HK-2 (cell line): ENCODE measurements at regions not wholly inside any gene's neighbourhood (a gene's known extent, or its start where the extent isn't known, plus 50 kb on each side); places are given as distances from the start of the nearest gene placed in this dataset.
"Not testable (repeated sequence)": the region's sequence is repeated elsewhere in the genome, so short reads cannot be mapped to it uniquely, and the experiment has no call there.

Experiments used
- DNase-seq: peaks from one replicate; pipeline ENCODE4 v3.0.0-alpha.2; 2018; ENCODE audit not compliant: unreplicated experiment

GRCh38 chr2:55811048-55811447 is 112.5 kb downstream of the EFEMP1 start:
- DNase-seq = no peak

GRCh38 chr2:55810622-55811020 is 113.0 kb downstream of the EFEMP1 start:
- DNase-seq = no peak

- no peak for DNase-seq
These were observed 113.5 kb downstream of the EFEMP1 start for GRCh38 chr2:55809875-55810621.

- no peak for DNase-seq
These were observed 114.3 kb upstream of the PNPT1 start for GRCh38 chr2:55807900-55808299.

GRCh38 chr2:55805686-55806085 is 112.0 kb upstream of the PNPT1 start:
- DNase-seq = no peak

- no peak for DNase-seq
These were observed 110.9 kb upstream of the PNPT1 start for GRCh38 chr2:55804535-55804934.

- DNase-seq = no peak
These were observed 108.4 kb upstream of the PNPT1 start for GRCh38 chr2:55802067-55802466.

GRCh38 chr2:55801436-55801835 is 107.8 kb upstream of the PNPT1 start:
- DNase-seq = no peak

- DNase-seq = not testable (repeated sequence)
These were observed 106.0 kb upstream of the PNPT1 start for GRCh38 chr2:55799624-55800023.

GRCh38 chr2:55796121-55796520 is 102.5 kb upstream of the PNPT1 start:
- no peak for DNase-seq

GRCh38 chr2:55793602-55794001 is 100.0 kb upstream of the PNPT1 start:
- DNase-seq = not testable (repeated sequence)

- DNase-seq = no peak
These were observed 92.6 kb upstream of the PNPT1 start for GRCh38 chr2:55786280-55786679.

GRCh38 chr2:55783751-55784150 is 90.1 kb upstream of the PNPT1 start:
- not testable (repeated sequence) for DNase-seq

GRCh38 chr2:55782528-55783173 is 89.0 kb upstream of the PNPT1 start:
- no peak for DNase-seq

- DNase-seq = no peak
These were observed 87.9 kb upstream of the PNPT1 start for GRCh38 chr2:55781542-55781941.

- DNase-seq = no peak
These were observed 87.1 kb upstream of the PNPT1 start for GRCh38 chr2:55780697-55781096.

GRCh38 chr2:55779459-55780421 is 86.1 kb upstream of the PNPT1 start:
- DNase-seq = peak; percentile 62

GRCh38 chr2:55776966-55777365 is 83.3 kb upstream of the PNPT1 start:
- no peak for DNase-seq

GRCh38 chr2:55776479-55776878 is 82.8 kb upstream of the PNPT1 start:
- DNase-seq = no peak

GRCh38 chr2:55775828-55776227 is 82.2 kb upstream of the PNPT1 start:
- DNase-seq = no peak

GRCh38 chr2:55773651-55774050 is 80.0 kb upstream of the PNPT1 start:
- not testable (repeated sequence) for DNase-seq
